K562 (cell line): ENCODE measurements at regions not wholly inside any gene's neighbourhood (a gene's known extent, or its start where the extent isn't known, plus 50 kb on each side); places are given as distances from the start of the nearest gene placed in this dataset.

Experiments used
- ATAC-seq: fragments of 200-7000 bp; cut with Tn5 transposase; 3 replicates; pipeline ENCODE4 v1.9.1; 2020; ENCODE audit warnings: moderate library complexity
- BruUV-seq: library from RNA; stranded (reverse); fragments of 400-500 nt; replicated peaks from 2 replicates; lab custom pipeline; 2021; lab: Mats Ljungman, UMichigan
- CTCF ChIA-PET: fragments of 300-600 bp; formaldehyde crosslinking; extraction: SDS; loops from one replicate; lab custom pipeline; 2021; ENCODE audit warnings: low intra/inter-chr PET ratio; lab: Yijun Ruan, JAX
- POLR2A ChIA-PET: fragments of 300-600, 350-650 bp; sonication (Branson Sonifier 250); formaldehyde crosslinking; extraction: SDS; loops from one replicate; lab custom pipeline; 2021; ENCODE audit warnings: antibody characterized with exemption, inconsistent platforms; lab: Yijun Ruan, JAX
- DNase-seq, 4 experiments: peaks; one replicate each; pipeline versions ENCODE4 v3.0.0 to v3.0.0-alpha.2; 2011 to 2018; ENCODE audit warnings: low spot score in 3 of 4, mixed read lengths in 3 of 4; ENCODE audit errors: extremely low read depth in 1 of 4
- FAIRE-seq: peaks from 2 replicates; lab custom pipeline; 2011; peaks lifted over from hg19 to GRCh38; lab: Jason Lieb, UNC
- H2AFZ ChIP-seq: 2 replicates; pipeline ENCODE4 v1.6.0; 2011; ENCODE audit warnings: low read depth, low read length, control low read depth, inconsistent platforms
- H3K27ac ChIP-seq: fragments of 200-600 bp; 3 replicates; pipeline ENCODE4 v1.8.0; 2011; ENCODE audit warnings: low read depth, mild to moderate bottlenecking, control low read depth, inconsistent platforms, low read length, moderate library complexity, mixed read lengths; ENCODE audit errors: extremely low read depth
- H3K27me3 ChIP-seq, 2 experiments: fragments of 300-600 bp in 1 of 2; 2 replicates in 1 of 2; 3 replicates in 1 of 2; pipeline versions ENCODE4 v1.6.0 to v1.8.0; 2011; ENCODE audit warnings: inconsistent platforms in 2 of 2, low read length in 2 of 2, mild to moderate bottlenecking in 1 of 2, mixed read lengths in 1 of 2, moderate library complexity in 1 of 2; ENCODE audit not compliant: control insufficient read depth in 2 of 2, insufficient read depth in 2 of 2
- H3K36me3 ChIP-seq: fragments of 300-600 bp; 3 replicates; pipeline ENCODE4 v1.8.0; 2011; ENCODE audit warnings: mild to moderate bottlenecking, low read length, inconsistent platforms; ENCODE audit not compliant: control insufficient read depth, insufficient read depth
- H3K4me1 ChIP-seq, 2 experiments: fragments of 200-600 bp in 1 of 2; replicated peaks in 1 of 2; 2 replicates in 1 of 2; 3 replicates in 1 of 2; pipeline versions ENCODE4 v1.5.1 to v1.8.0; 2011; ENCODE audit warnings: inconsistent platforms in 2 of 2, low read length in 2 of 2, mild to moderate bottlenecking in 1 of 2, mixed read lengths in 1 of 2, moderate library complexity in 1 of 2; ENCODE audit not compliant: control insufficient read depth in 2 of 2, insufficient read depth in 2 of 2
- H3K4me2 ChIP-seq: 2 replicates; pipeline ENCODE4 v1.6.1; 2011; ENCODE audit warnings: low read length, control low read depth, inconsistent platforms, mixed read lengths; ENCODE audit not compliant: insufficient read depth
- H3K4me3 ChIP-seq: fragments of 200-600 bp; sonication (generic), shearing (Covaris generic); 2 replicates; pipeline ENCODE4 v1.5.1; 2016; ENCODE audit warnings: control low read depth, inconsistent platforms
- H3K79me2 ChIP-seq: fragments of 200-600 bp; 3 replicates; pipeline ENCODE4 v1.8.0; 2011; ENCODE audit warnings: low read length, inconsistent platforms; ENCODE audit not compliant: control insufficient read depth, insufficient read depth
- H3K9ac ChIP-seq, 2 experiments: 2 replicates each; pipeline versions ENCODE4 v1.6.0 to v1.6.1; 2011; ENCODE audit warnings: low read depth in 2 of 2, low read length in 2 of 2, control low read depth in 1 of 2, inconsistent platforms in 1 of 2, mild to moderate bottlenecking in 1 of 2, mixed read lengths in 1 of 2; ENCODE audit not compliant: insufficient read depth in 1 of 2
- H3K9me1 ChIP-seq: one replicate; pipeline ENCODE4 v1.6.0; 2011; ENCODE audit warnings: inconsistent platforms, mild to moderate bottlenecking, low read length, moderate library complexity; ENCODE audit not compliant: control insufficient read depth, insufficient read depth
- H3K9me3 ChIP-seq: replicated peaks from 2 replicates; pipeline ENCODE4 v1.5.1; 2011; ENCODE audit warnings: low read depth, low read length, inconsistent platforms; ENCODE audit not compliant: control insufficient read depth, insufficient read depth
- H4K20me1 ChIP-seq: replicated peaks from 2 replicates; pipeline ENCODE4 v1.6.1; 2011; ENCODE audit warnings: low read length, inconsistent platforms, mixed read lengths; ENCODE audit not compliant: control insufficient read depth, insufficient read depth
- DMBX1 ChIP-seq: fragments of 250-450 bp; sonication (Bioruptor Pico); IDR thresholded peaks from 2 replicates; pipeline ENCODE4 v1.8.0; 2022; ENCODE audit warnings: inconsistent platforms, mild to moderate bottlenecking, moderate library complexity, borderline replicate concordance
- E4F1 ChIP-seq: fragments of 250-450 bp; sonication (Bioruptor Pico); IDR thresholded peaks from 2 replicates; pipeline ENCODE4 v1.5.0; 2021; ENCODE audit warnings: mild to moderate bottlenecking, borderline replicate concordance
- HEY1 ChIP-seq: fragments of 250-450 bp; sonication (Bioruptor Pico); IDR thresholded peaks from 2 replicates; pipeline ENCODE4 v1.5.0; 2020; ENCODE audit warnings: mild to moderate bottlenecking, moderate library complexity, borderline replicate concordance
- MCM3 ChIP-seq: fragments of 450-650 bp; IDR thresholded peaks from 2 replicates; pipeline ENCODE4 v1.6.1; 2016
- NBN ChIP-seq: fragments of 450-650 bp; IDR thresholded peaks from 2 replicates; pipeline ENCODE4 v1.6.1; 2016; ENCODE audit warnings: low read depth, mild to moderate bottlenecking
- PHTF2 ChIP-seq: fragments of 250-450 bp; sonication (Bioruptor Pico); IDR thresholded peaks from 2 replicates; pipeline ENCODE4 v1.5.0; 2021; ENCODE audit warnings: mild to moderate bottlenecking
- PPARD ChIP-seq: fragments of 250-450 bp; sonication (Bioruptor Pico); IDR thresholded peaks from 2 replicates; pipeline ENCODE4 v1.8.0; 2022; ENCODE audit warnings: inconsistent platforms, mild to moderate bottlenecking, moderate library complexity
- RBFOX2 ChIP-seq: fragments of 200-400 bp; formaldehyde crosslinking; IDR thresholded peaks from 2 replicates; pipeline ENCODE4 v1.6.1; 2017; ENCODE audit warnings: low read depth, mild to moderate bottlenecking, low read length, moderate library complexity
- ZBTB8A ChIP-seq: fragments of 450-650 bp; IDR thresholded peaks from 2 replicates; pipeline ENCODE4 v1.6.1; 2018; ENCODE audit warnings: mild to moderate bottlenecking, moderate library complexity; ENCODE audit not compliant: partially characterized antibody
- ZNF431 ChIP-seq: sonication (generic); formaldehyde crosslinking; IDR thresholded peaks from 2 replicates; pipeline ENCODE4 v1.8.0; 2022; ENCODE audit warnings: mild to moderate bottlenecking, missing genetic modification reagents
- ZNF75A ChIP-seq: fragments of 450-650 bp; formaldehyde crosslinking; IDR thresholded peaks from 2 replicates; pipeline ENCODE4 v1.4.0; 2020; ENCODE audit warnings: mild to moderate bottlenecking
- WGBS: fragments of 100-300 bp; shearing (Covaris generic); methylation state at CpG from one replicate; pipeline ENCODE4 v1.1.6; 2016; ENCODE audit warnings: low coverage, mixed read lengths; ENCODE audit not compliant: insufficient coverage; ENCODE audit errors: missing lambda C conversion rate; 5-methylcytosine and 5-hydroxymethylcytosine counted together
- in situ Hi-C: fragments of 300-500 bp; cut with MboI; formaldehyde crosslinking; loops from 4 replicates; pipeline ENCODE4 v1.15.0; 2018; ENCODE audit warnings: inconsistent platforms, mixed read lengths
- intact Hi-C: fragments of 100-400 bp; cut with micrococcal nuclease; formaldehyde crosslinking; loops from 2 replicates; pipeline ENCODE4 v1.14.2; 2022

GRCh38 chrX:112380541-112381278, 298.1 kb upstream of the TRPC5 start:
- no peak for FAIRE-seq
- BruUV-seq = no TSS peak
- no peak for TF ChIP-seq ZBTB8A
- no peak for TF ChIP-seq ZNF431 (CRISPR knock-in tag)
- TF ChIP-seq PHTF2 (CRISPR knock-in tag) = no peak
- TF ChIP-seq ZNF75A (CRISPR knock-in tag) = no peak
- no peak for TF ChIP-seq HEY1 (CRISPR knock-in tag)
- DNase-seq = no peak
- under 1% methylated on average over 26 of the region's 39 CpGs for WGBS
- CTCF ChIA-PET = no interaction called here
- H3K36me3 ChIP-seq = no peaks in the 10 kb centered on the region
- H3K4me2 ChIP-seq = no peak overlapping the region
- H3K4me1 ChIP-seq = no peaks in the 10 kb centered on the region; a peak in 1 of 5 replicates
- in situ Hi-C loops (no loop called here), intact Hi-C loops (no loop called here)
- H2AFZ ChIP-seq = no peak overlapping the region
- no peaks in the 10 kb centered on the region for H3K9me3 ChIP-seq
- H3K9me1 ChIP-seq = no peaks in the 10 kb centered on the region
- POLR2A ChIA-PET = no interaction called here
- H3K27me3 ChIP-seq = no peaks in the 10 kb centered on the region
- no peaks in the 10 kb centered on the region for H4K20me1 ChIP-seq
- H3K27ac ChIP-seq = no peak overlapping the region
- ATAC-seq = no peak
- H3K79me2 ChIP-seq = no peaks in the 10 kb centered on the region
- no peak overlapping the region for H3K4me3 ChIP-seq
- H3K9ac ChIP-seq = no peak overlapping the region

GRCh38 chrX:112377481-112377880, 294.9 kb upstream of the TRPC5 start:
- ATAC-seq = no peak
- DNase-seq = no peak
- Histone ChIP-seq H4K20me1 (no peaks in the 10 kb centered on the region), H3K36me3 (no peaks in the 10 kb centered on the region), H2AFZ (no peak overlapping the region), H3K4me2 (no peak overlapping the region), H3K9ac (no peak overlapping the region), H3K9me3 (no peaks in the 10 kb centered on the region), H3K79me2 (no peaks in the 10 kb centered on the region), H3K27me3 (no peaks in the 10 kb centered on the region), H3K27ac (no peak overlapping the region), H3K4me1 (no peaks in the 10 kb centered on the region; a peak in 1 of 5 replicates), H3K9me1 (no peaks in the 10 kb centered on the region), H3K4me3 (no peak overlapping the region)
- POLR2A ChIA-PET = no interaction called here
- intact Hi-C loops (no loop called here), in situ Hi-C loops (no loop called here)
- no TSS peak for BruUV-seq
- FAIRE-seq = no peak
- 0% methylated on average over 3 of the region's 3 CpGs for WGBS
- CTCF ChIA-PET = no interaction called here
- TF ChIP-seq NBN (no peak), MCM3 (no peak), DMBX1 (no peak), RBFOX2 (no peak), E4F1 (CRISPR knock-in tag) (no peak), PPARD (CRISPR knock-in tag) (no peak)
